Activated CD4-positive, alpha-beta T cell treated with anti-CD3 and anti-CD28 coated beads, Interleukin-10, Interleukin-2, amounts not matched to agents 100 ng/mL and 50 ng/mL, durations not matched to agents 16 hours and 8 hours (primary cell): ENCODE measurements at regions not wholly inside any gene's neighbourhood (a gene's known extent, or its start where the extent isn't known, plus 50 kb on each side); places are given as distances from the start of the nearest gene placed in this dataset.

Experiments used
- DNase-seq: peaks from one replicate; pipeline ENCODE4 v3.0.0-alpha.2; 2020

DNA sequence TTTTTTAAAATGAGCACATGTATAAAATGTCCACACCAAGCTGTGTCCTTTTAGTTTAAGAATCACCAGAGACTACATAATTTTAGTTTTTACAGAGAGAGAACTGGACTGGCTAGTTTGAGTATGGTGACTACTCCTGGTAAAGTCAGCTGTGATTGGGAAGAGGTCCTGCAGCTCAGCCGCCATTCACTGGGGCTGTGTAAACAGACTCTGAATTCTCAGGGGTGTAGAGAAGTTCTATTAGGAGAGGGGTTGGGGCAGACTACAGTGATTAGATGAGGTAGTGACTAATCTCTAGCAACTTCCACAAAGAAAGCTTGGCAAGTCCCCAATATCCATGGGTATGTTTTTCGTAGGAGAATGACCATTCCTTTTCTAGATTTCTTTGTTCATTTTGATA, 341.2 kb upstream of the MAP3K7 start:
- no peak for DNase-seq

- DNase-seq, result no peak
Measured at GRCh38 chr6:90925726-90926125, 338.9 kb upstream of the MAP3K7 start.

- no peak for DNase-seq
Measured at GRCh38 chr6:90922325-90922724, 335.5 kb upstream of the MAP3K7 start.

GRCh38 chr6:90918361-90918760, 331.5 kb upstream of the MAP3K7 start:
- no peak for DNase-seq

- no peak for DNase-seq
Measured at GRCh38 chr6:90917376-90917775, 330.5 kb upstream of the MAP3K7 start.

DNA sequence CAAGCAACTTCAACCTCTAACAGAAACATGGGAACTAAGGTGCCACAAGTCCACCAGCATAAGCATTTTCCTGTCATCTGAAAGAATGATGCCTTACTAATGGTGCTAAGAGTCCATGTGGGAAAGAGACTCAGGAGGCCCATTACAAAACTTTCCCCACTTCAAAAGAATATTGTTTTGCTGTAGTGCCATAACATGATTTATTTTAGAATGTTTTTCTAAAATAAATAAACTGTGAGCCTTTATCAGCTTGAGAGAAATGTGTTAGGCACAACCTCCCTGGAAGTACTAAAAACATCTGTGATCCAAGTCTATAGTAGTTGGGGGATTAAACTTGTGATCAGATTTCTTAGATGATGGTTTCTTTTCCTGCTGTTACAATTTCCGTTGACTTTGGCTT, 330.1 kb upstream of the MAP3K7 start:
- DNase-seq, result no peak

DNA sequence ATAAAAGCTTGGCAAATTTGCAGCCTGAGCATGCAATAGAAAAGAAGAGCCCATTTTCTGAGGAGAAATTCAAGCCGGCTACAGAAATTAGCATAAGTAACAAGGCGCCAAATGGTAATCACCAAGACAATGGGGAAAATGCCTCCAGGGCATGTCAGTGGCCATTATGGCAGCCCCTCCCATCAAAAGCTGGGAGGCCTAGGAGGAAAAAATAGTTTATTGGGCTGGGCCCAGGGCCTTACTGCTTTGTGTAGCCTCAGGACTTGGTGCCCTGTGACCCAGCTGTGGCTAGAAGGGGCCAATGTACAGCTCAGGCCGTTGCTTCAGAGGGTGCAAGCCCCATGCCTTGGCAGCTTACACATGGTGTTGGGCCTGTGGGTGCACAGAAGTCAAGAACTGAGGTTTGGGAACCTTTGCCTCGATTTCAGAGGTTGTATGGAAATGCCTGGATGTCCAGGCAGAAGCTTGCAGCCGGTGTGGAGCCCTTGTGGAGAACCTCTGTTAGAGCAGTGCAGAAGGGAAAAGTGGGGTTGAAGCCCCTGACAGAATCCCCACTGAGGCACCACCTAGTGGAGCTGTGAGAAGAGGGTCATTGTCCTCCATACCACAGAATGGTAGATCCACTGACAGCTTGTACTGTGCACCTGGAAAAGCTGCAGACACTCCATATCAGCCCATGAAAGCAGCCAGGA, 328.5 kb upstream of the MAP3K7 start:
- no peak for DNase-seq

DNA sequence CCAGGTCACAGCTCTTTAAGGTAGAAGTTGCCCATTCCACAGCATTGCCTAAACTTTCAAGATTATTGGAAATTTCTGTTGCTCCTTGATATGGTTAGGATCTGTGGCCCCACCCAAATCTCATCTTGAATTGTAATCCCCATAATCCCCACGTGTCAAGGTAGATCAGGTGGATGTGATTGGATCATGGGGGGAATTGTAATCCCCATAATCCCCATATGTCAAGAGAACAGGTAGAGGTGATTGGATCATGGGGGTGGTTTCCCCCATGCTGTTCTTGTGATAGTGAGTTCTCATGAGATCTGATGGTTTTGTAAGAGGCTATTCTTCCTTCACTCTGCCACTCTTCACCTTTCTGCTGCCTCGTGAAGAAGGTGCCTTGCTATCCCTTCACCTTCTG, 327.4 kb upstream of the MAP3K7 start:
- no peak for DNase-seq

DNA sequence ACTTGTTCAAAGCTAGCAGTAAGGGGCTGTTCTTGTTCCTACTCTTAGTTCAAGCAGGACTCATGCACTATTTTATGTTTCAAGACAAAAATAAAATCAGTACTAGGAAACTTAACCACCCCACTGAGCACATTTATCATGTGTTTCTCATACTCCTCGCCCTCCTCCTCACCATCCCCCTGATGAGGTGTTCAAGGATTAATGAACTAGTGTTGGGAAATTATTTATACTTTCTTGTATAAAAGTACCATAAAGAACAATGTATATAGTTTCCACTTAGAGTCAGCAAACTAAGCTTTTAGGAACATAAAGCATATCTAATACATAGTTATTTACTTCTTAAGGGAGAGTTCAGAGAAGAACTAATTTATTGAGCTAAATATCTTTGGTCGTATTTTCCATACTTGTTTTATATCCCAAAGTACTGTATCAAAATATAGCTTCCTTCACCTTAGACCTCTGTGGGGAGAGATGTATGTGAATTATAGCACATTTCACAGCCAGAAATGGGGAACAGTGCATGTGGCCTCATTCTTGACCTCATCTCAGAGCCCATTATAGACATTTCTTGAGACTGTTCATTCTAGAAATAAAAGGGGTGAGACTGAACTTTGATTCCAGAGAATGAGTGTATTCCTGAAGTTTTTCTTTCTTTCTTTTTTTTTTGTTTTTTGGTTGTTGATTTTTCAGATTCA, 326.5 kb upstream of the MAP3K7 start:
- no peak for DNase-seq

DNA sequence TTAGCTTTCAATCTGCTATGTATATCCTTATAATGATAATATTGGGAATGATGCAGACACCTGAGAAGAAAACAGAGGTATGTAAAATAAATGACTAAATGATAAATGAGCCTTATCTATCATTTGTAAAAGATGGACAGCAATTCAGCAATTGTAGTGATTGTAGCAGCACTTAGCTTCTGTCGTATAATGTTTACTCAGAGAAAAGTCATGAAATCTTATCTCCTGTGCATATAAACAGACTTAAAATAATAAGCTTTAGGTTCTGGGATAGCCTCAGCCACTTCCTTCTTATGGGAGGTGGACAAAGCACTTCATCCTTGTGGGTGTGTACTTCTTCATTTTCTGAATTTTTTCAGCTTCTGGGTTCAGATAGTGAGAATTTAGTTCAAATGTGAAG, 324.8 kb upstream of the MAP3K7 start:
- DNase-seq, result no peak

GRCh38 chr6:90910893-90911292, 324.0 kb upstream of the MAP3K7 start:
- no peak for DNase-seq

DNA sequence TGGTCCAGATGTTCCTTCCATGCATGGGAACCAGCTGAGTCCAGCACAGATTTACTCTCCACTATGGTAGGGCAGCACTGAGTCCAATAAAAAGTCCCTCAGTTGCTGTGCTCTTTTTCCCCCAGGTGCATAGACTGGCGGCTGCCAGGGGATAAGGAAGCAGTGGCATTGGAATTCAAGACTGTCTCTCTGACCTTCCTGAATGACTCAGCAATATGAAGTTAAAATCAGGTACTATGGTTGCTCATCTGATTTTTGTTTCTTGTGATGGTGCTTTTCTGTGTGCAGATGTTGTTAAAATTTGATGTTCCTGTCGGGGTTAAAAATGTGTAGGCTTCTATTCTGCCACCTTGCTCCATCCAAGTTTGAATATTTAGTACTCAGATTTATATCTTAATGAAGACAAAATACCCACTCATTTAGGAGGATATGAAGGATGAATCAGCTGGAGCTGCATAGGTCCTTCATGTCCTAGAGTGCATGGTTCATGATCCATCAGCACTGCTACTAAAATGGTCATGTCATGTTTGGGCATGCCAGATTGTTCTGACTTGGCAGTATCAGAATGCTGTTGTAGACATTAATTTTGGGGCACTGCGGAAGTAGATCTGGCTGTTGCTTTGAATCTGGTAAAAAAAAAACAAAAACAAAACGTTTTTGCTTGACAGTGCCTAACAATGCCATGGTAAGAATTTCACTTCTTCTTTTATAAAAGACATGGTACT, 321.2 kb upstream of the MAP3K7 start:
- no peak for DNase-seq

- no peak for DNase-seq
Measured at GRCh38 chr6:90905351-90905750, 318.5 kb upstream of the MAP3K7 start.

GRCh38 chr6:90900034-90900433, 313.2 kb upstream of the MAP3K7 start:
- DNase-seq, result no peak

DNA sequence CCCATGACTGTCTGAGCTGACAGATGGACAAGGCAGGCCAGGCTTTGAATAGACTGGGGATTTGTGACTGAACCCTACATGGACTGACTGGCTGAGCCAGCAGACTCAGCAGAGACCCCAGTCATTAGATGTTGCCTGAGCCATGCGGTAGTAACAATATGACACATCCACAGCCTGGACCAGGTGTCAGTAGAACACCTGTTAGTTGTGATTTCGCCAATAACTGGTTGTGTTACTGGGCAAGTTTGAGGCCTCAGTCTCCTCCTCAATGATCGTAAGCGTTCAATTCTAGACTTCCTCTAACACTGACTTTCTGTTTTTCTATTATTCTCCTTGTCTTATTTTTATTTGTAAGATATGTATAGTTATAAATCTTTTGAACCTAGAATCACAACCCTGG, 311.9 kb upstream of the MAP3K7 start:
- DNase-seq, result no peak

DNA sequence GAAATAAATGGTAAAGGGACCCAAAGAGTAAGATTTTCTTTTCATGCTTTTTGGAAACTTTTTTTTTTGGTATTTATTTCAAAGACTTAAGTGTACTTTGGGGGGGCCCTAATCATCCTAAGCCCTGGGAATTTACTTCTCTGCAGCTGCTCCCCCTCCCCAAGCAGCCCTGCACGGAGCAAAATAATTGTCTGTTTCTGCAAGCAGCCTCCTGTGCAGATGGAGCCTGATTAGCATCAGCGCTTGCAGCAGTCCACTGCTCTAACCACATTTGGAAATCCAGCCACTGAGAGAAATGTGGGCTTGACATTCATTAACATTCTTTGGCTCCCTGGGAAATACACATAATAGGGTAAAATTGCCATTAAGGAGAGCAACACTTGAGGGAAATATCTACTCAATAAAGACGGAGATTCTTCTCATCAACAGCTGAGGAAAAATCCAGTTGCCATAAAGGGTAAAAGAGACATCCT, 309.2 kb upstream of the MAP3K7 start:
- no peak for DNase-seq

GRCh38 chr6:90895299-90896074, 308.6 kb upstream of the MAP3K7 start:
- no peak for DNase-seq

DNA sequence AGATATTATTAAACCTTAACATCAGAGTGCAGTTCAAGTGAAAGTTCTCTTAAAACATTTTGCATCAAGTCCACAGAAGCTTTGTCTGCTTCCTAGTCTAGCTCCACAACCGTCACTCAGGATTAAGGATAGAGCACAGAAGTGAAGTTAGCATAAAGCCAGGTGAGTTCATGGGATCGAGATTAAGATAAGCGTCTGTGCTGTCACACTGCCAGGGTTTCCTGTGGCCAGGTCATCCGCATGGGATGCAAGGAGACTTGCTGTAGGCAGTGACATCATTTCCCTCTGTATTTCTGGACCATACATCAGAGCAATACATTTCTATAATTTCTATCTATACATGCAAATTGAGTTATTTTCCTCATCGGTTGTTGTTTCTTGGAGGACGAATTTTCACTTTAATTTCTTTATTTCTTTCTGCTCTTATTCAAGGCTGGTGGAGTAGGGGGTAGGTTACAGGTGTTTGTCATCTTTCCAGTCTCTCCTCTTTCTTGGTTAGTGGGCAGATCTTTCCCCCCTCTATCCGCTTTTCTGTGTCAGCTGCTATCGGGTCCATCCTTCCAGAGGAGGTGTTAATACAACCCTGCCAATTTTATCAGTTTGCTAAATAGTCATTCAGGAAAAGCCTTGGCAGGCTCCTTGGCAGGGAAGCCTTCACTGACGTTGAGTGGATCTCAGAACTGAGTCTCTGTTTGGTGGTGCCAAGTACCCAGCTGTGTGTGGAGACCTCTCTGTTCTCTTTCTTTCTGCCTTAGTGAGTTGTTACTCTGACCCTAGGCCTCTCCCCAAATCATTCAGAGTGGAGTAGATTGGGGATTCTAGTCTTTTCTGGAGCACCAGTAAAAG, 307.6 kb upstream of the MAP3K7 start:
- DNase-seq, result no peak

- no peak for DNase-seq
Measured at GRCh38 chr6:90893400-90893799, 306.5 kb upstream of the MAP3K7 start.

GRCh38 chr6:90892271-90892670, 305.4 kb upstream of the MAP3K7 start:
- no peak for DNase-seq

DNA sequence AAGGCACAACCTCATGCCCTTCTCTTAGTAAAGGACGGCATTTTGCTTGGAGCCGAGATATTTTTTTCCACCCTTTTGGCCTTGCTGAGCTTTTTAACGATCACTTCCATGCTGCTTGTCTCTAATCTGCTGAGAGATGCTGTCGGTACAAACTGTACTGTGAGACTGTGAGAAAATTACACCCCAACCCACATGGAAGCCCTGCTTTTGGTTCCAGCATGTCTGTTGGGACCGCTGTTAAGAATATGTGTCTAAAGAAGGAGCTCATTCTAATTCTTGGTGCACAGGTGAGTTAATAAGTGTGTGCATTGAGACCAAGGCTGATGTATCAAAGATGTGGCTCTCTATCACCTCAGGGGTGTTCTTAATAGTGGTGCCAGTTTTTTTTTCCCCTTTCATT, 304.5 kb upstream of the MAP3K7 start:
- no peak for DNase-seq

GRCh38 chr6:90890683-90891330, 303.9 kb upstream of the MAP3K7 start:
- no peak for DNase-seq
